Neural cell (in vitro differentiated cells): ENCODE measurements at regions not wholly inside any gene's neighbourhood (a gene's known extent, or its start where the extent isn't known, plus 50 kb on each side); places are given as distances from the start of the nearest gene placed in this dataset.

Source experiments
- H2AFZ ChIP-seq: fragments of 200-600, 300-800 bp; sonication (generic), shearing (Covaris generic); 2 replicates; pipeline ENCODE4 v1.6.0; 2014; ENCODE audit warnings: low read depth, mild to moderate bottlenecking, antibody characterized with exemption, low read length, moderate library complexity
- H3F3A ChIP-seq: fragments of 200-600 bp; shearing (Covaris generic); 2 replicates; pipeline ENCODE4 v1.6.1; 2016; ENCODE audit warnings: mild to moderate bottlenecking, moderate library complexity, mixed read lengths, antibody characterized with exemption, low read length; ENCODE audit not compliant: insufficient read depth, poor library complexity, severe bottlenecking
- H3K27ac ChIP-seq: fragments of 200-600, 300-800 bp; sonication (generic), shearing (Covaris generic); 2 replicates; pipeline ENCODE4 v1.5.1; 2014; ENCODE audit warnings: mild to moderate bottlenecking, low read length, moderate library complexity
- H3K27me3 ChIP-seq: fragments of 300-800, 200-600 bp; sonication (generic), shearing (Covaris generic); 2 replicates; pipeline ENCODE4 v1.6.0; 2014; ENCODE audit warnings: mild to moderate bottlenecking, low read depth, low read length, moderate library complexity; ENCODE audit not compliant: insufficient read depth
- H3K36me3 ChIP-seq: fragments of 300-800, 200-600 bp; sonication (generic), shearing (Covaris generic); 2 replicates; pipeline ENCODE4 v1.5.1; 2014; ENCODE audit warnings: mild to moderate bottlenecking, antibody characterized with exemption, low read length, moderate library complexity; ENCODE audit not compliant: insufficient read depth
- H3K4me2 ChIP-seq: fragments of 300-800, 200-600 bp; sonication (generic), shearing (Covaris generic); 2 replicates; pipeline ENCODE4 v1.6.0; 2014; ENCODE audit warnings: mild to moderate bottlenecking, low read length
- H3K4me3 ChIP-seq: fragments of 300-800, 200-600 bp; sonication (generic), shearing (Covaris generic); 2 replicates; pipeline ENCODE4 v1.5.1; 2014; ENCODE audit warnings: mild to moderate bottlenecking, low read length, moderate library complexity
- H3K79me2 ChIP-seq: fragments of 200-600 bp; shearing (Covaris generic); replicated peaks from 2 replicates; pipeline ENCODE4 v1.6.0; 2014; ENCODE audit warnings: mild to moderate bottlenecking, low read length, moderate library complexity; ENCODE audit not compliant: insufficient read depth
- H3K9ac ChIP-seq: fragments of 300-800, 200-600 bp; sonication (generic), shearing (Covaris generic); 2 replicates; pipeline ENCODE4 v1.6.1; 2016; ENCODE audit warnings: mild to moderate bottlenecking, low read length, mixed read lengths
- H3K9me2 ChIP-seq: fragments of 200-600 bp; shearing (Covaris generic); 2 replicates; pipeline ENCODE4 v1.6.1; 2016; ENCODE audit warnings: mild to moderate bottlenecking, low read length, mixed read lengths; ENCODE audit not compliant: insufficient read depth
- H3K9me3 ChIP-seq: fragments of 200-600, 300-800 bp; sonication (generic), shearing (Covaris generic); 2 replicates; pipeline ENCODE4 v1.6.1; 2016; ENCODE audit warnings: mild to moderate bottlenecking, mixed run types, low read length, moderate library complexity, mixed read lengths
- H4K20me1 ChIP-seq: fragments of 200-600 bp; shearing (Covaris generic); 2 replicates; pipeline ENCODE4 v1.6.1; 2016; ENCODE audit warnings: mild to moderate bottlenecking, mixed run types; ENCODE audit not compliant: insufficient read depth
- CTCF ChIP-seq: fragments of 450-650 bp; IDR thresholded peaks from 2 replicates; pipeline ENCODE4 v1.5.1; 2014; ENCODE audit warnings: antibody characterized with exemption, mild to moderate bottlenecking, moderate library complexity; ENCODE audit not compliant: poor library complexity, severe bottlenecking
- EP300 ChIP-seq: fragments of 450-650 bp; conservative IDR thresholded peaks from 2 replicates; pipeline ENCODE4 v1.6.1; 2014; ENCODE audit warnings: antibody characterized with exemption, mild to moderate bottlenecking, moderate library complexity; ENCODE audit not compliant: poor library complexity, severe bottlenecking
- EZH2 ChIP-seq: fragments of 200-600, 300-800 bp; shearing (Covaris generic), sonication (generic); IDR thresholded peaks from 2 replicates; pipeline ENCODE4 v1.6.1; 2014; ENCODE audit warnings: antibody characterized with exemption, low read length, borderline replicate concordance, mild to moderate bottlenecking; ENCODE audit not compliant: insufficient read depth, poor library complexity, severe bottlenecking
- MXI1 ChIP-seq: fragments of 450-650 bp; conservative IDR thresholded peaks from 2 replicates; pipeline ENCODE4 v1.6.1; 2014; ENCODE audit warnings: antibody characterized with exemption, mild to moderate bottlenecking; ENCODE audit not compliant: poor library complexity, severe bottlenecking
- POLR2AphosphoS5 ChIP-seq: IDR thresholded peaks from 2 replicates; pipeline ENCODE4 v1.6.1; 2012
- RAD21 ChIP-seq: fragments of 450-650 bp; conservative IDR thresholded peaks from 2 replicates; pipeline ENCODE4 v1.6.1; 2014; ENCODE audit warnings: antibody characterized with exemption, mild to moderate bottlenecking, moderate library complexity
- REST ChIP-seq: IDR thresholded peaks from 2 replicates; pipeline ENCODE4 v1.6.1; 2012; ENCODE audit warnings: borderline replicate concordance
- SMC3 ChIP-seq: fragments of 450-650 bp; conservative IDR thresholded peaks from 2 replicates; pipeline ENCODE4 v1.6.1; 2014; ENCODE audit warnings: antibody characterized with exemption, mild to moderate bottlenecking, moderate library complexity; ENCODE audit not compliant: poor library complexity
- TAF1 ChIP-seq: IDR thresholded peaks from 2 replicates; pipeline ENCODE4 v1.6.1; 2012; ENCODE audit warnings: low read depth

GRCh38 chr14:100671386-100671901 lies 55.2 kb upstream of the DLK1 start:
- no peaks in the 10 kb centered on the region for H3K9me2 ChIP-seq
- H3K9ac ChIP-seq, result peak overlapping the region; percentile 15
- H3K4me2 ChIP-seq, result no peak overlapping the region
- TF ChIP-seq POLR2AphosphoS5 (no peak), SMC3 (no peak), RAD21 (no peak), CTCF (no peak)
- H3K4me3 ChIP-seq, result no peak overlapping the region
- H3K27me3 ChIP-seq, result no peaks in the 10 kb centered on the region
- H3F3A ChIP-seq, result peaks cover 4% of the 10 kb centered on the region
- H3K79me2 ChIP-seq, result no peaks in the 10 kb centered on the region
- H2AFZ ChIP-seq, result no peak overlapping the region
- H3K9me3 ChIP-seq, result no peaks in the 10 kb centered on the region
- H3K36me3 ChIP-seq, result no peaks in the 10 kb centered on the region
- H3K27ac ChIP-seq, result peak overlapping the region; percentile 48
- no peaks in the 10 kb centered on the region for H4K20me1 ChIP-seq

- Histone ChIP-seq H3K27me3 (no peaks in the 10 kb centered on the region), H2AFZ (no peak overlapping the region), H3K4me3 (no peak overlapping the region), H3K9me2 (no peaks in the 10 kb centered on the region), H4K20me1 (no peaks in the 10 kb centered on the region), H3K27ac (no peak overlapping the region), H3K36me3 (no peaks in the 10 kb centered on the region), H3F3A (peaks cover 4% of the 10 kb centered on the region), H3K9ac (no peak overlapping the region), H3K9me3 (no peaks in the 10 kb centered on the region), H3K79me2 (no peaks in the 10 kb centered on the region), H3K4me2 (no peak overlapping the region)
- TF ChIP-seq TAF1 (no peak), MXI1 (no peak), POLR2AphosphoS5 (no peak)
These were observed 54.8 kb upstream of the DLK1 start for GRCh38 chr14:100671906-100672305.

GRCh38 chr14:100673085-100673806 lies 53.4 kb upstream of the DLK1 start:
- Histone ChIP-seq H3K79me2 (no peaks in the 10 kb centered on the region), H3K36me3 (no peaks in the 10 kb centered on the region), H4K20me1 (no peaks in the 10 kb centered on the region), H3K27me3 (no peaks in the 10 kb centered on the region), H2AFZ (peak overlapping the region; percentile 6), H3F3A (peaks cover 4% of the 10 kb centered on the region), H3K27ac (peak overlapping the region; percentile 55), H3K9ac (peak overlapping the region; percentile 47), H3K9me3 (no peaks in the 10 kb centered on the region), H3K9me2 (no peaks in the 10 kb centered on the region), H3K4me2 (no peak overlapping the region), H3K4me3 (peak overlapping the region; percentile 41)
- TF ChIP-seq POLR2AphosphoS5, result peak; percentile 35
- no peak for TF ChIP-seq RAD21

- no peak overlapping the region for H3K9ac ChIP-seq
- TF ChIP-seq CTCF (no peak), RAD21 (no peak), SMC3 (no peak), TAF1 (no peak), POLR2AphosphoS5 (no peak), EZH2 (no peak), MXI1 (no peak), REST (no peak), EP300 (no peak)
- H3K9me2 ChIP-seq, result no peaks in the 10 kb centered on the region
- no peaks in the 10 kb centered on the region for H3K27me3 ChIP-seq
- H4K20me1 ChIP-seq, result no peaks in the 10 kb centered on the region
- H3K79me2 ChIP-seq, result no peaks in the 10 kb centered on the region
- peaks cover 4% of the 10 kb centered on the region for H3F3A ChIP-seq
- H2AFZ ChIP-seq, result no peak overlapping the region
- no peaks in the 10 kb centered on the region for H3K36me3 ChIP-seq
- no peak overlapping the region for H3K4me2 ChIP-seq
- H3K9me3 ChIP-seq, result no peaks in the 10 kb centered on the region
- H3K27ac ChIP-seq, result peak overlapping the region; percentile 55
- no peak overlapping the region for H3K4me3 ChIP-seq
These were observed 52.9 kb upstream of the DLK1 start for GRCh38 chr14:100673807-100674154.
